Gastroesophageal sphincter (tissue), 3 donors: ENCODE measurements at regions not wholly inside any gene's neighbourhood (a gene's known extent, or its start where the extent isn't known, plus 50 kb on each side); places are given as distances from the start of the nearest gene placed in this dataset.

Experiments
- POLR2A ChIP-seq, 2 donors: fragments of 450-650 bp; IDR thresholded peaks; one replicate each; pipeline ENCODE4 v1.6.1; 2017; ENCODE audit warnings: antibody characterized with exemption in 2 of 2, mild to moderate bottlenecking in 2 of 2, moderate library complexity in 1 of 2
- POLR2AphosphoS5 ChIP-seq: sonication (generic); formaldehyde crosslinking; IDR thresholded peaks from one replicate; pipeline ENCODE4 v1.6.1; 2017; ENCODE audit warnings: antibody characterized with exemption
- TF ChIP-seq, protein P1 (sequence below), 4 experiments: fragments of 200-600 bp in 2 of 4; fragments of 450-650 bp in 2 of 4; sonication (generic) in 1 of 4; IDR thresholded peaks; one replicate each; pipeline ENCODE4 v1.5.1; 2017 to 2019; ENCODE audit warnings: antibody characterized with exemption in 4 of 4, mild to moderate bottlenecking in 2 of 4, moderate library complexity in 2 of 4

DNA sequence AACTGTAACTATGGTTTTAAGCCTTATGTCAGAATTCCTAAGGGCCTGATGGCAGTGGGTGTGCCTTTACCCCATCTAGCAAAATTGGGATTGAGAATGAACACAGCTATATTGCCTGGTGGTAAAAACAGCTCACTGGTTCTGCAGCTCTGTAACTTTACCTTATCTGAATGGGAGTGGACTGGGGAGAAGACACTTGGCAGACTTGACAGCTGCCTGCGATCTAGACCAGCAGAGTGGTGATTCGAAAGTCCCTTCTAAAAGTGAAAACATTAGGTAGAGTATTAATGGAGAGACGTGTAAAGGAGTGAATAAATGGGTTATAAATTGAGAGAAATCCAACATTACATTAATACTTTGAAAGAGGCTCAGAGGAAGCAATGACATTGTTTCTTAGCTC, 289.1 kb upstream of the EDIL3 start:
- TF ChIP-seq, protein P1, sequence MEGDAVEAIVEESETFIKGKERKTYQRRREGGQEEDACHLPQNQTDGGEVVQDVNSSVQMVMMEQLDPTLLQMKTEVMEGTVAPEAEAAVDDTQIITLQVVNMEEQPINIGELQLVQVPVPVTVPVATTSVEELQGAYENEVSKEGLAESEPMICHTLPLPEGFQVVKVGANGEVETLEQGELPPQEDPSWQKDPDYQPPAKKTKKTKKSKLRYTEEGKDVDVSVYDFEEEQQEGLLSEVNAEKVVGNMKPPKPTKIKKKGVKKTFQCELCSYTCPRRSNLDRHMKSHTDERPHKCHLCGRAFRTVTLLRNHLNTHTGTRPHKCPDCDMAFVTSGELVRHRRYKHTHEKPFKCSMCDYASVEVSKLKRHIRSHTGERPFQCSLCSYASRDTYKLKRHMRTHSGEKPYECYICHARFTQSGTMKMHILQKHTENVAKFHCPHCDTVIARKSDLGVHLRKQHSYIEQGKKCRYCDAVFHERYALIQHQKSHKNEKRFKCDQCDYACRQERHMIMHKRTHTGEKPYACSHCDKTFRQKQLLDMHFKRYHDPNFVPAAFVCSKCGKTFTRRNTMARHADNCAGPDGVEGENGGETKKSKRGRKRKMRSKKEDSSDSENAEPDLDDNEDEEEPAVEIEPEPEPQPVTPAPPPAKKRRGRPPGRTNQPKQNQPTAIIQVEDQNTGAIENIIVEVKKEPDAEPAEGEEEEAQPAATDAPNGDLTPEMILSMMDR (IDR thresholded peaks at IDR 0.05), result no peak
- TF ChIP-seq POLR2A (IDR thresholded peaks at IDR 0.05) (no peak), POLR2AphosphoS5 (no peak)
